ENCODE measurements at regions not wholly inside any gene's neighbourhood (a gene's known extent, or its start where the extent isn't known, plus 50 kb on each side); places are given as distances from the start of the nearest gene placed in this dataset.

GRCh38 chr17:34424814-34425491 lies 61.9 kb upstream of the CCL1 start:
- FAIRE-seq = no peak
- Histone ChIP-seq H2AFZ (ENCODE audit: low read length) (no peak overlapping the region), H3K27ac (ENCODE audit: extremely low read length, insufficient read depth, low read length) (no peak overlapping the region), H3K9me3 (ENCODE audit: low read length) (no peaks in the 10 kb centered on the region), H3K27me3 (ENCODE audit: control insufficient read depth in 1 of 2, insufficient read depth in 2 of 2, low read length in 2 of 2) (peaks cover 3 to 4% of the 10 kb centered on the region in 2 experiments; a peak in 2 of 5 replicates), H3K4me1 (ENCODE audit: insufficient read depth, low read length) (no peaks in the 10 kb centered on the region), H3K79me2 (ENCODE audit: insufficient read depth, low read length) (no peaks in the 10 kb centered on the region), H3K4me2 (ENCODE audit: low read depth, low read length) (no peak overlapping the region), H3K4me3 (replicated peaks in 1 of 3; ENCODE audit: insufficient read depth in 1 of 3, low read depth in 2 of 3, low read length in 3 of 3) (no peak overlapping the region), H3K36me3 (replicated peaks in 1 of 2; ENCODE audit: control insufficient read depth in 1 of 2, insufficient read depth in 2 of 2, low read length in 2 of 2) (no peaks in the 10 kb centered on the region), H3K9ac (ENCODE audit: insufficient read depth, low read depth, low read length) (no peak overlapping the region), H4K20me1 (ENCODE audit: insufficient read depth, low read length) (no peaks in the 10 kb centered on the region)
- in situ Hi-C loops (cut with HindIII; ENCODE audit: extremely low pct_ligation_motif_present, low pct_unique_long_range_greater_than_20kb) (loop anchor here (5.0 to 25.0 kb wide), 5 partner anchors 60 to 1112 kb away; partner anchors contain the start of genes FNDC8 and SLFN12L), intact Hi-C loops (cut with micrococcal nuclease; ENCODE audit: unreplicated experiment) (loop anchor here (5.0 to 10.0 kb wide), 2 partner anchors 552 to 1110 kb away; partner anchors contain the start of gene SLFN12L)
- 27% methylated on average over 8 of the region's 14 CpGs for WGBS (ENCODE audit: low lambda C conversion rate)
- ChIA-PET POLR2A (no interaction called here), CTCF (ENCODE audit: low intra/inter-chr PET ratio, low total read pairs) (no interaction called here)
- no peak for DNase-seq (ENCODE audit: low spot score)
- no peak for ATAC-seq
- BruUV-seq (replicated peaks) = no TSS peak
- TF ChIP-seq ZHX1 (CRISPR knock-in tag; IDR thresholded peaks at IDR 0.05; ENCODE audit: low read depth) = no peak
- no peak for TF ChIP-seq E2F5 (CRISPR knock-in tag; conservative IDR thresholded peaks at IDR 0.05)
- TF ChIP-seq KMT2A (CRISPR knock-in tag; IDR thresholded peaks at IDR 0.05) = no peak
- TF ChIP-seq SMARCC2 (IDR thresholded peaks at IDR 0.05) = no peak
- TF ChIP-seq ZNF619 (CRISPR knock-in tag; IDR thresholded peaks at IDR 0.05) = no peak
- no peak for TF ChIP-seq SIX4 (CRISPR knock-in tag; IDR thresholded peaks at IDR 0.05)
- TF ChIP-seq ZHX2 (IDR thresholded peaks at IDR 0.05; ENCODE audit: low read depth) = no peak
- TF ChIP-seq ZHX2 (CRISPR knock-in tag; IDR thresholded peaks at IDR 0.05; ENCODE audit: borderline replicate concordance) = no peak
- TF ChIP-seq ZNF101 (CRISPR knock-in tag; IDR thresholded peaks at IDR 0.05; ENCODE audit: borderline replicate concordance, low read depth) = no peak
- TF ChIP-seq HINFP (CRISPR knock-in tag; IDR thresholded peaks at IDR 0.05; ENCODE audit: low read depth) = no peak
- no peak for TF ChIP-seq ZSCAN9 (CRISPR knock-in tag; IDR thresholded peaks at IDR 0.05; ENCODE audit: borderline replicate concordance)
- no peak for TF ChIP-seq RARG (CRISPR knock-in tag; IDR thresholded peaks at IDR 0.05; ENCODE audit: low read depth)
- no peak for TF ChIP-seq KAT2B (IDR thresholded peaks at IDR 0.05; ENCODE audit: borderline replicate concordance, low read depth, low read length)
